Globus pallidus (tissue), 1 donor: ENCODE measurements at regions not wholly inside any gene's neighbourhood (a gene's known extent, or its start where the extent isn't known, plus 50 kb on each side); places are given as distances from the start of the nearest gene placed in this dataset.

Experiments used
- DNase-seq: peaks from one replicate; pipeline ENCODE4 v3.0.0-alpha.2; 2015; ENCODE audit warnings: low spot score

DNA sequence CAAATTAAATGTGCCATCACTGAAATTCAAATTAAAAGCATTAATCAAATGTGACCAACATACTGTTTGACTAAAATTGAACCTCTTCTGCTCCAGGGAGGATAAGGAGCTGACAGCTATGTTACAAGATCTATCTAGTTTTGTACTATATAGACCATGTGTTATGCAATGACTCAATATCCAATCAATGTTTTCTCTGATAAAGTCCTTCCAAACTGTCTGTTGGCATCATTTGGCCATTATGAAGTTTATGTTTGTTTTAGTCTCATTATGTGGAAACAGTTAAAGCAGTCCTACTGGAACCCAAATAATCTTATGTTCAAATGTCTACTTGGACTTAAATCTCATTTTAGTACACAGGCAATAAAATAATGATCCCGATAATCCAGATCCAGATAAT lies 267.0 kb upstream of the THBS1 start:
- no peak for DNase-seq

- no peak for DNase-seq
These were observed 265.6 kb upstream of the THBS1 start for GRCh38 chr15:39315206-39315850.

DNA sequence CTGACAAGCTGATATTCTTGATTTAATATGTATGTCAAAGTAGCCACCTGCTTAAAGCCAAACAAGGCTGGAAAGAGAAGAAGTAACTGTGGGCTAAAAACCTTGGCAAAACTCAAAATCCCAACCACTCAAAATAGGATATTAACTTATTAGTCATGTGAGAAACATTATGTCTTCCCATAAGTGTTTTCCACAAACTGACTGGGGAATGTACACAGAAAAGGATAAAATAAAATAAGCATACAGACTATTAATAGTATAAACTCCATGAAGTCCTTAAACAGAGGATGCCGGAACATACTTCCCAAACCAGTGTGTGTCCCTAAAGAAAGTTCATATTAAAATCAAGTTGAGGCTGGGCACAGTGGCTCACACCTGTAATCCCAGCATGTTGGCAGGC lies 263.7 kb upstream of the THBS1 start:
- DNase-seq, result no peak

DNA sequence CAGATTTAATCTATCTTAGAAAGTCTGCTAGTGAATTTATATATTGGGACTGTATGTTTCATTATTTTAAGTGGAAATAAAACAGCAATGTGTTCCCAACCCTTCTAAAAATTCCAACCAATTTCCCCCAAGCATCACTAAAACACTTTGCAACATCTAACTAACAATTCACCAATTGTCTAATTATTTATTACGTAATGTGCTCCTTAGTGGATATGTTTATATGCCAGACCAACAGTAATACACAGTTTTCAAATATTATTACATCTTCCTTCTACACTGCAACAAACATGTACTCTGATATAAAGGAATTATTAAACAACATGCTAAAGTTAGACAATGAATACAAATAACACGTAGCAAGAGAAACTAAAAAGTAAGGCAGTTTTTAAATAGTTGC lies 262.6 kb upstream of the THBS1 start:
- no peak for DNase-seq

DNA sequence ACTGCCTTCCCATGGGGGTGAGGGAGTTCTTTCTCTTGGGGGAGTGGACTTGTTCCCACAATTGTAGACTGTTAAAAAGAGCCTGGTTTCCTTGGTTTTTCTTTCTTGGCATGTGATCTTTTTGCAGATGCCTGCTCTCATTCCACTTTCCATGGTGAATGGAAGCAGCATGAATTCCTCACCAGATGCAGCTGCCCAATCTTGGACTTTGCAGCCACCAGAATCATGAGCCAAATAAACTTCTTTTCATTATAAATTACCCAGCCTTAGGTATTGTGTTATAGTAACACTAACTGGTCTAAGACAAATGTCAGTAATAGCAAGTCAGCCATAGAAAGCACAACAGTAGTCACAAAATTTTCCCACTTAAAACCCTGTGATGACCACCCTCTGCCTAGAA lies 260.5 kb upstream of the THBS1 start:
- DNase-seq, result no peak

- no peak for DNase-seq
These were observed 260.0 kb upstream of the THBS1 start for GRCh38 chr15:39320886-39321285.

GRCh38 chr15:39321977-39322376 lies 258.9 kb upstream of the THBS1 start:
- DNase-seq, result no peak

DNA sequence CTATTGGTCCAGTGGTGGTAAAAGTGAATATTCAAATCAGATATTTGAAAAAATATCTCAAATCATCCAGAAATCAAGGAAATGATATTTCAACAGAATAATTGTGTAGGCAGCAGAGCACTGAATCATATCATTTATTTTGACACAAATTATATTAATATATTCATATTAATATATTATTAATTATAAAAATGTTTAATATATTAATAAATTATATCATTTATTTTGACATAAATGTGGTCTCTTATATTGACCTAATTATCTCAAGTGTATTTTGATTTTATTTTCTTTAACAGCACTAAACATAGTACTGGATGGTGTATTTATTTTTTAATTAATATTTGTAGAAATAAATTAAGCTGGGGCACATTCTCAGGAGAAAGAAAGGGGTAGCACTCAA lies 257.7 kb upstream of the THBS1 start:
- DNase-seq, result no peak

GRCh38 chr15:39323706-39324105 lies 257.2 kb upstream of the THBS1 start:
- no peak for DNase-seq

DNA sequence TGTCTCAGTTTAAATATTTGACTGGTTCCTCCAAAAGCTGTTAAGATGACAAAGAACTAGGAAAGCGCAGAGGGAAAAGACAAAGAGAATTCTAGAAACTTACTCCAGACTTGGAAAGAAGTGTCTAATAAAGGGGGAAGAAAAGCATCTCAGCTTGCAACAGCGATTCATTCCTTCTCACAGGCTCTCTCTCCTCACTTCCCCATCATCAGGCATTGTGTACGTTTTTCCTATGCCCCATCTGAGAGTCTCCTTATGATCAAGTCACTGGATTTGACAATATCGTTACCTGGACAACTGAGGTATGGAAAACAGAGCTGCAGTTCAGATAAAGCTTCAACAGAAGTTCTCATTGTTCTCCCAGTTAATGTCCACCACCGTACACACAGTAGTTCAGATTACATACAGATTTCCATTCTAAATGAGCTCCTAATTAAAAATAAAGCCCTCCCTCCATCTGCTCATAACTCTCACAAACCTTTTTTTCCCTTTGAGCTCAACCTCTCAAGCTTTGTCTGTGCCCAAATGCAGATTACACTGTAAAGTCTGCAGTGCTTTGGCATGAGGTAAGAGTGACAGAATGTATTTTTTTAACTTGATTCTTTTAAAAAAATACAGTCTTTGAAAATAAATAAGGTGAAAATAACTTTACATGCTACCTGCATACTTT lies 254.4 kb upstream of the THBS1 start:
- DNase-seq, result no peak

DNA sequence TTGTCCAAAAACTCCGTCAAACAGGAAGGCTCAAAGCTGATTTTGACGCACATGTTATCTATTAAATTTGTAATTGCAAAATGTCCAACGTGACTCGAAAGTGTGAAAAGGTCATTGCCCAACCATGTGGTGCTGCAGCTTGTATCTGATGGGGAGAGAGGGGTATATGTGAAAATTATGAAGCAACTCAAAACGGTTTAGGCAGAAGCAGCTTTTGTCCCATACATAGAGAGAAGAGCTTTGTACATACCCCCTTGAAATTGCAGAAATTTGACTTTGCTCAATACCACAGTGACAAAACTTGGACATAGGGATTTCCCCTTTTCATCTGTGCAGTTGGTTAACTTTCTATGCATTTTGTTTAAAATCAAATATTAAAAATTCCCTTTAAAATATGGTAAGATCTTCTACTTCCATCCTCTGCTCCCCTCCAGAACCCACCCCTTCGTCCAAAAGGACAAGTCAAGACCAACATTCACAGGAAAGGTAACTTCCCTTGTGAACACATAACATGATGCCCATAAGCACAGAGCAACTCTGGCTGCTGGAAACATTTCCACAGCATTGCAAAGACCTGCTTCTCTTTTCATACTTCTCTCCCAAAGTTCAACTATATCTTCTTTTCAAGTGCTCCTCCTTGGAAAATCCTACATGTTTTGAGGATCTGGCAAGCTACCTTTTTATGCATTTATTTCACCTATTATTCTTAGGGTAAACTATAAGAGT lies 253.7 kb upstream of the THBS1 start:
- DNase-seq, result no peak

DNA sequence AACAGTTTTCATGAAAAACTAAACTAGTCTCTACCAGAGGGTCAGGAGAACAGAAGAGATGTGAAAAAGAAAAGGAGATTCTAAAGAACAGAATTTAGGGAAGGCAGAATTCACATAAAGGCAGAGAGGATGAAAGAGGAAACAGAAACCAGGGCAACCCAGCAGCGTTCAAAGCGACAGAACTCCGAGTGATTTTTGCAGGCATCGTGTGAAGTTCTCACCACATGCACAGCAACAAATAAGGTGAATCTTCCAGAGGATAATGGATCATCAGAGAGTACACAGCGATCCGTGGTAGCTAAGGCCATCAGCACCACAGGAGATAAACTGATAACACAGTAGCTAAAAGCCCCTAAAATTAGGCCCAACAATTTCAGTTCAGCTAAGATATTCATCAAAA lies 250.8 kb upstream of the THBS1 start:
- no peak for DNase-seq

DNA sequence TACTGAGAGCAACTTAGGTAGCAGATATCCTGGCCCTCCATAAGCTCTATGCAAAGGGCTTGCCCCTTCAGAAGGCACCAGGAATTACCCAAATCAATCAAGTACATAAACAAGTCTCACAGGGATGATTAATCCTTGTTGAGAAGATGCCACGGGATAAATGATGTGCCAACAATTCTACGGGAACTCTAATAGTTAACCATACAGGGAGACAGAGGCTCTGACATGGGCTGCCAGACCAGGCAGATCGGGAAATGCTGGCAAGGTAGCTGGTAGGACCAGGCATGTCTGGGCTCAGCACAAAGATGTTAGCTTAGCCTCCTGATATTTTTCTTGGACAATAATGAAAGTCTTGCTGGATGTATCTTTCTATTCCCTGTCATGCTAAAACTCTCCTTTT lies 249.3 kb upstream of the THBS1 start:
- DNase-seq, result no peak

DNA sequence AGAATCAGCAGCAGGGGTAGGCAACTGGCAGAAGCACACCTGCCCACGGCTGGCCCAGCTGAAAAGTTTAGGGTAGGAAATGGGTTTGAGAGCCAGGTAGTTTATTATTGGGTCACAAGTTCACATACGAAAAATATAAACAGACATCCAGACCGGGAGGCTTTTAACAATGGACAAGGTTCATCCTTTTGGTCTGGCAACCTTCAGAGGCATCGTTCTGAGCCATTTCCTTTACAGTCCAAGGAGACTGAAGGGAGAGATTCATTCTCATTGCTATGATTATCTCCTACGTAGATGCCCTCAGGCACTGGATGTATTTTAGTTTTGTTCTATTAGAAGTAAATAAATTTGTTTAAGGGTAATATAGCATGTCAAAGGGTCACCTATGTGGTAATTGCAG lies 248.0 kb upstream of the THBS1 start:
- no peak for DNase-seq

DNA sequence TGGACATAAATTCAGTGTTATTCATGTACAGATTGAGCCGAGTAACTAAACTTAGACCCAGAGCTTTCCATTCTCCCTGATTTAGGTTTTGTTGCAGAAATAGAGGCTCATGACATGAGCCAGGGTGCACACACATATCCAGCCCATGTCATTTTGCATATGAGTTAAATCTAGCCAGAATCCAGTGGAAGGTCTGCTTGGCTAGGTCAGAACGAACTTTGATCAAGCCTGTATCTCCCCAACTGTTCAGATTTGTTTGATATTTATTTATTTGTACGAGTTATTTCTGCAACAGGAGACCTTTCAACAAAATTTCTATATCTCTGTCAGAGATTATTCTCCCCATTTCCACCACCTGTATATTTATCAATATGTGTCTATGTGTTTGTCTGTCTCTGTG lies 247.5 kb upstream of the THBS1 start:
- DNase-seq, result no peak

- no peak for DNase-seq
These were observed 247.0 kb upstream of the THBS1 start for GRCh38 chr15:39333896-39334295.

- no peak for DNase-seq
These were observed 244.0 kb upstream of the THBS1 start for GRCh38 chr15:39336926-39337325.

GRCh38 chr15:39338251-39338650 lies 242.6 kb upstream of the THBS1 start:
- DNase-seq, result no peak

GRCh38 chr15:39340903-39341645 lies 239.8 kb upstream of the THBS1 start:
- DNase-seq, result no peak

DNA sequence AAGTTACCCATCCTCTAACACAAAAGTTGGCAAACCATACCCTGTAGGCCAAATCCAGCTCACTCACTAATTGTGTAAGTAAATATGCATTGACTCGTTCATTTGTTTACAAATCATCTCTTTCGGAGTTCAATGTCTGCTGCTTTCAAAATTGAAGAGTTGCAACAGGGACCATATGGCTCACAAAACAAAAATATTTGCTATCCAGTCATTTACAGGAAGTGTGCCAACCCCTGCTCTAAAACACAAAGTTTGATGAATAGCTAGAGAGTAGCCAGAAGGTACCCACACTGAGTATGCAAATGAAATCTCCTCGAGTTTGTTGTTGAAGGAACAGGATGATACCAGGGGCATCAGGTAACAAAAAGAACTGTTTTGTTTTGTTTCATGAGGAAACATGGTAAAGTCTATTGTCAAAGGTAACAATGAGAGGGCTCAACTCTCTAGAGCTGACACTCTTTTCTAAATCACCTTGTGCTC lies 236.2 kb upstream of the THBS1 start:
- no peak for DNase-seq

DNA sequence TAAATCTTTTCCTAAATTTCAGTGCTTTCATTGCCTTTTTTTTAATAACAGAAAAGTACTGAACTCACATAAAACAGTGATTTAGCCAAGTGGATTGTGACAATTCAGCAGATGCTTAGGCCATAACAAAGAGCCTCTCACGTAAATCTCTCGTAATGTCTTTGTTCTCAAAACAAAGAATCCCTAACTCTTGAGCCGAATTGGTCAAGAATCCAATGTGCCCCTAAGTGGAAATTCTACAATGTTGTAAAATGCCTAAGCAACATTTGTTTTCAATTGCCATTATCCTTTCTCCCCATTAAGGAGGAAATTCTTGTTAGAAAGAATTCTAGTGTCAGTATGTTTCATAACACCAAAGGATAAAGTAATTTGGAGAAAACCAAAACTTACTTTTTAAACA lies 235.7 kb upstream of the THBS1 start:
- DNase-seq, result no peak

- DNase-seq, result no peak
These were observed 233.4 kb upstream of the THBS1 start for GRCh38 chr15:39347453-39347852.

DNA sequence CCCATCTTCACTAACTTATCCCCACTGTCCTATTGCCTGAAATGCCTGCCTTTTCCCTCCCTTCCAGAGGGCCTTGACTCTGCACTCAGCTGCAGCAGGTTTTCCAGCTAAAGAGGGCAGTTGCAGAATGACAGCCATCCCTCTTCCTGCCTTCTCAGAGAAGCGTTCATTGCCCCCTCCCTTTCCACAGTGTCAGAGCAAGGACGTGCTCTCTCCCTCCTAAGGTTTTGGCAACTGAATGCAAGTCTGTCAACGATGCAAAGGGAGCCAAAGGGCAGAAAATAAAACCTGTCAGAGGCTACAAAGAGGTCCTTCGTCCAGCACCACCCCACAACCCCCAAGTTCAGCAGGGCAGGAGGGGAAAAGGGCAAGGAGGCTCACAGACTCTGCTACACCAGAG lies 230.1 kb upstream of the THBS1 start:
- no peak for DNase-seq
